Liver (tissue), 8 donors: ENCODE measurements at regions not wholly inside any gene's neighbourhood (a gene's known extent, or its start where the extent isn't known, plus 50 kb on each side); places are given as distances from the start of the nearest gene placed in this dataset. TPM values are rescaled to one million over a fixed set of nuclear protein-coding genes. Genes with fewer than 3 reads are reported as not detected.

Experiments
- DNase-seq: peaks from one replicate; pipeline ENCODE4 v3.0.0-alpha.2; 2017; ENCODE audit warnings: low spot score
- H3K27ac ChIP-seq, 2 donors: one replicate each; pipeline ENCODE4 v1.7.0; 2013; ENCODE audit warnings: inconsistent platforms in 2 of 2, low read length in 2 of 2, control low read depth in 1 of 2, low read depth in 1 of 2, mild to moderate bottlenecking in 1 of 2
- H3K27me3 ChIP-seq, 4 donors: one replicate each; pipeline versions ENCODE4 v1.6.1 to v1.7.0; 2013; ENCODE audit warnings: low read length in 3 of 4, inconsistent platforms in 1 of 4, mild to moderate bottlenecking in 1 of 4, moderate library complexity in 1 of 4; ENCODE audit not compliant: control insufficient read depth in 4 of 4, insufficient read depth in 4 of 4
- H3K36me3 ChIP-seq, 4 donors: one replicate each; pipeline versions ENCODE4 v1.6.1 to v1.7.0; 2013; ENCODE audit warnings: low read length in 3 of 4, mild to moderate bottlenecking in 3 of 4, low read depth in 1 of 4, moderate library complexity in 1 of 4; ENCODE audit not compliant: control insufficient read depth in 4 of 4, insufficient read depth in 3 of 4
- H3K4me1 ChIP-seq, 4 donors: one replicate each; pipeline versions ENCODE4 v1.6.1 to v1.7.0; 2013; ENCODE audit warnings: low read length in 3 of 4, mild to moderate bottlenecking in 3 of 4, moderate library complexity in 1 of 4; ENCODE audit not compliant: control insufficient read depth in 4 of 4, insufficient read depth in 4 of 4
- H3K4me3 ChIP-seq, 3 donors: one replicate each; pipeline versions ENCODE4 v1.6.1 to v1.7.0; 2013; ENCODE audit warnings: low read length in 3 of 3, control low read depth in 1 of 3, low read depth in 1 of 3, mild to moderate bottlenecking in 1 of 3
- H3K9ac ChIP-seq, 2 donors: one replicate each; pipeline ENCODE4 v1.7.0; 2013; ENCODE audit warnings: low read length in 2 of 2, mild to moderate bottlenecking in 2 of 2, moderate library complexity in 2 of 2, control low read depth in 1 of 2, low read depth in 1 of 2
- H3K9me3 ChIP-seq, 4 donors: one replicate each; pipeline versions ENCODE4 v1.6.1 to v1.7.0; 2013; ENCODE audit warnings: low read length in 3 of 4; ENCODE audit not compliant: control insufficient read depth in 4 of 4
- WGBS: extraction: QIAGEN DNeasy Blood & Tissue Kit; methylation state at CpG from one replicate; pipeline ENCODE4 v1.1.7; 2013; 5-methylcytosine and 5-hydroxymethylcytosine counted together
- small RNA-seq: library from RNA; depleted of rRNA; stranded (forward); fragments of <200 nt; gene quantifications from one replicate; pipeline ENCODE3, GENCODE V24; 2014
- TF ChIP-seq, protein P1 (sequence below): IDR thresholded peaks from 2 replicates; pipeline ENCODE4 v1.6.1; 2016; ENCODE audit warnings: antibody characterized with exemption
- donor health status: healthy.
- donor health status: healthy.
- donor health status: healthy.
- donor health status: healthy.

DNA sequence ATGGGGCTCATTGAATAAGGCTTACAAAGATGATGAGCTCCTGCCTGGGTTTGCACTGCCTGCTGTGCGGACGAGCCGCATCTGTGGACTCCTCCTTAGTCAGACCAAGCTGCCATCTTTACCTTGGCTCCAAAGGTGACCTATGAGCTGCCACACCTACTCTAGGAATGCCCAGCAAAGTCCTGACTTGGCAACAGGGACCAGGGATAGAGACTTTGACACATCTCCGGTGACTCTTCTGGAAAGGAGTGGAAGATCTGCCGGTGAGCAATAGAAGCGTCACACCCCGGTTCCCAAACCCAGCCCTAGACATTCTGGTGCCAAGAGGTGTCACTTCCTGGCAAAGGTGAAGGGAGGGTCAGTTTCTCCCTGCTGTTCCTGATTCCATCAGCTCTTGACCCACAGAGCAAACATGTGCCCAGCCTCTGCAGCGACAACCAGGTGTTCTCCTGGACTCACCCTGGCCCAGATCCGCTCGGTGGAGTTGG is 50.2 kb upstream of the GTF3A start:
- Histone ChIP-seq H3K4me3 (no peak overlapping the region), H3K27me3 (no peaks in the 10 kb centered on the region), H3K36me3 (no peaks in the 10 kb centered on the region), H3K9ac (no peak overlapping the region), H3K9me3 (peaks cover 0 to 2% (median 0%) of the 10 kb centered on the region in 4 donors), H3K4me1 (peaks cover 0 to 9% (median 5%) of the 10 kb centered on the region in 4 donors), H3K27ac (no peak overlapping the region)
- 66% methylated on average over 10 of the region's 10 CpGs for WGBS
- no peak for DNase-seq
- TF ChIP-seq, protein P1, sequence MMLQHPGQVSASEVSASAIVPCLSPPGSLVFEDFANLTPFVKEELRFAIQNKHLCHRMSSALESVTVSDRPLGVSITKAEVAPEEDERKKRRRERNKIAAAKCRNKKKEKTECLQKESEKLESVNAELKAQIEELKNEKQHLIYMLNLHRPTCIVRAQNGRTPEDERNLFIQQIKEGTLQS: no peak

Small RNA genes in the stretch of these regions (small RNA-seq; reads per million reads assigned to genes)
- not detected for gene RNU6-70P
